GM18909 (cell line): ENCODE measurements at regions not wholly inside any gene's neighbourhood (a gene's known extent, or its start where the extent isn't known, plus 50 kb on each side); places are given as distances from the start of the nearest gene placed in this dataset.
"Not testable (repeated sequence)": the region's sequence is repeated elsewhere in the genome, so short reads cannot be mapped to it uniquely, and the experiment has no call there.

Experiments
- ATAC-seq: cut with Tn5 transposase; IDR thresholded peaks from one replicate; pipeline ENCODE4 v1.9.1; 2021; ENCODE audit warnings: mild to moderate bottlenecking; ENCODE audit not compliant: unreplicated experiment, poor library complexity

GRCh38 chr1:60694980-60695379 is 387.4 kb upstream of the NFIA start:
- no peak for ATAC-seq

DNA sequence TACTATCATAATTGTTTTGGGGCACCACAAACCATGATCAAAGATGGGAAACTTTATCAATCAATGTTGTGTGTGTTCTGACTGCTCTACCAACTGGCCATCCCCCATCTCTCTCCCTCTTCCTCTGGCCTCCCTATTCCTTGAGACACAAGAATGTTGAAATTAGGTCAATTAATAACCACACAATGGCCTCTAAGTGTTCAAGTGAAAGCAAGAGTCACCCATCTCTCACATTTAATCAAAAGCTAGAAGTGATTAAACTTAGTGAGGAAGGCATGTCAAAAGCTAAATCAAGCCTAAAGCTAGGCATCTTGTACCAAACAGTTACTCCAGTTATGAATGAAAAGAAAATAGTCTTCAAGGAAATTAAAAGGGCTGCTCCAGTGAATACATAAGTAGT is 390.3 kb upstream of the NFIA start:
- no peak for ATAC-seq

GRCh38 chr1:60688221-60688620 is 394.1 kb upstream of the NFIA start:
- not testable (repeated sequence) for ATAC-seq

DNA sequence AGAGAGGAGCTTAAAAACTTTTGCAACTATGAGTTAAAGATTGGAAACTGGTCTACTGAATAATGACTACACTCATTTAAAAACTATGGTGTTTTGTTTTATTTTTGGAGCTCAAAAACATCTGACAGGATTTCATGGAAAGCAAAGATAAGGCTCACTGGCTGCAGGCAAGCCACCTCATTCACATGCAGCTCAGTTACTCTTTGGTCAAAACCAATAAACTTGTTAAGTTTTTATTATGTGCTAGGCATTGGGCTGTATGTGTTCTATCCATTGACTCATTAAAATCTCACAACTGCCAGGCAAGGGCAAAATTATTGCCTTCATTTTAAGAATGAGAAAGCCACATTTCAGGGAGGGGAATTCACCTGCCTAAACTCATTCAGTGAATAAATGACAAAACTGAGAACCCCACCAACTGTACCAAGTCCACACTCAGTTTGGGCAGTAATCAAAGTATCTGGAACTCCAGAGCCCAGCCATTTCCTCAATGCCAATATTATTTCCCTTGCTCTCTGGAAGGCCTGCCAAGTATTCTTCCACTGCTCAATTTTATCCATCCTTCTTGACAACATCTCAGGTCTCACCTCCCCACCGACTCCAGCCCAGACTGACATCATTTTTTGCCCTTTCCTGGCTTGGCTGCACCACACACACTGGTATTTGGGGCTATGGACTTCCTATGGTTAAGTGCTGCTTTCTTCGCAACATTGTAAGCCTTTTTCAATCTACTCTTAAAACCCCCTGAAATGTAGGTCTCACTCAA is 401.1 kb upstream of the NFIA start:
- ATAC-seq = no peak

GRCh38 chr1:60679524-60680375 is 402.6 kb upstream of the NFIA start:
- ATAC-seq = no peak

- no peak for ATAC-seq
These were observed 403.6 kb upstream of the NFIA start for GRCh38 chr1:60678802-60679201.

- ATAC-seq = no peak
These were observed 404.0 kb upstream of the NFIA start for GRCh38 chr1:60678391-60678790.

GRCh38 chr1:60672449-60672848 is 409.9 kb upstream of the NFIA start:
- no peak for ATAC-seq

DNA sequence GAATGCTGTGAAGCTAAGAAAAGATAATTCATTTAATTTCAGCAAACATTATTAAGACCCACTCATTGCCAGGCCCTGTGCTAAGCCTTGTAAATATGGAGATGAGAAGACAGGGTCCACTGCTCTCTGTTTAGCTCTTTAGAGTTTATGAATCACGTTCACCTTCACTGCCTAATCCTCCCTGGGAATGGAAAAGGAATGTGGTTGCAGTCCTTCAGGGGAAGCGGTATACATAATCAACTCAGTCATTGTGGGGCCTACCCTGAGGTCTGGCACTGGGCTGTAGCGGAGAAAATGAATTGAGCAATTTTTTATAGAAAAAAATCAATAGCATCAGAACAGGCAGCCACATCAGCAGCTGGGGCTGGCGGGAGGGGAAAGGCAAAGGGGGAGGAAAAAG is 412.1 kb upstream of the NFIA start:
- no peak for ATAC-seq

DNA sequence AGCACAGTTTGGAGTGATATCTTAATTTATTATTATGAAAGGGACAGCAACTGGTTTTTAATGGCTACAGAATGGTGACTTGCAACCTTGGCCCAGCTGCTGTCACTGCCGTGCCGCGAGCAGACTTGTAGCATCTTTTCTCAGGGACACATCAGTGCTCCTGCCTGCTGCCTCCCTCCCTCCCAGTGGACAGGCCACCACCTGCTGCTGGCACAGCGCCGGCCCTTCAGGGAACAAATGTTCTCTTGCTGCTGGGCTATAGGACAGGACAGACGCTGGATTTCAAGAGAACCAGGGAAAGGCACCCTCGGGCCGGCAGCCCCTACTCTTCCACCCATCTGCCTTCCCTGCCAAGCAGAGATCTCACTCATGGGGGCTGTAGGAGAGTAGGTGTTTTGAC is 413.8 kb upstream of the NFIA start:
- no peak for ATAC-seq

DNA sequence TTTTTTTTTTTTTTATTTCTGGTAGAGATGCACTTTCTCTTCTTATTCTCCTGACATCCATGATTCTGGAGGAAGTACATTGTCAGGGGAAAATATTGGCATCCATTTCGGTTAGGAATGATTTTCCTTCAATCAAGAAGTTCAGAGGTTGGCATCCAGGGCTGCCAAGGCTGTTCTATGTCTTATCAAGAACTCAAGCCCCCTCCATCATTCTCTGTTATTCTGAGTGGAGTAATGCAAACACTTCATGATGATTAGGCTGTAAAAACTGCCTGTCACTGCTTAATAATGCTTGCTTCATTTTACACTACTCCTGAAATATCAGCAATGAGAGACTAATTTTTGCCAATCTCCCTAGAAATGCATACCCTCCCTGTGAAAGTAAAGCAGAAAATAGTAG is 417.1 kb upstream of the NFIA start:
- ATAC-seq = no peak

DNA sequence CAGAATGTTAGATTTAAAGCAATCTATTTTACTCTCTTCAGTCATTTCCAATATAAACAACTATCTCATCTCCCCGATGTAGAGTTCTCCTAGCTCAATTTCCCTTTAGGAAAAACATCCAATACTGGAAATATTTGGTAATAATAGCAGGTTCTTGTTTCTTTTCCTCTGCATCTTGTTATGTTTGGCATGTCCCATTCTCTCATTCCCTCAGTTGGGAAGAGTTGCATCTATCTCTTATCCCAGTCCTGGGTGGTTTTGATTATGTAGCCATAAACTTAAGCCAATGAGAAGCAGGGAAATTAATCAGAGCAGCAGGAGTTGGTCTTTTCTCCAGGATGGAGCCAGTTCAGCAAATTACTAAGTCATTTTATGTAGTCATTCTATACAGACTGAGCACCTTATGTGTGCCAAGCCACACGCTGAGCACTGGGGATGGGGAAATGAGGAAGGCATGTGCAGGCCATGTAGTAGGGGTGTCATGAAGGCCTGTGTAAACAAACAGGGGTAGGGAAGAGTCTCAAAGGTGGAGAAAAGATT is 418.2 kb upstream of the NFIA start:
- ATAC-seq = no peak

DNA sequence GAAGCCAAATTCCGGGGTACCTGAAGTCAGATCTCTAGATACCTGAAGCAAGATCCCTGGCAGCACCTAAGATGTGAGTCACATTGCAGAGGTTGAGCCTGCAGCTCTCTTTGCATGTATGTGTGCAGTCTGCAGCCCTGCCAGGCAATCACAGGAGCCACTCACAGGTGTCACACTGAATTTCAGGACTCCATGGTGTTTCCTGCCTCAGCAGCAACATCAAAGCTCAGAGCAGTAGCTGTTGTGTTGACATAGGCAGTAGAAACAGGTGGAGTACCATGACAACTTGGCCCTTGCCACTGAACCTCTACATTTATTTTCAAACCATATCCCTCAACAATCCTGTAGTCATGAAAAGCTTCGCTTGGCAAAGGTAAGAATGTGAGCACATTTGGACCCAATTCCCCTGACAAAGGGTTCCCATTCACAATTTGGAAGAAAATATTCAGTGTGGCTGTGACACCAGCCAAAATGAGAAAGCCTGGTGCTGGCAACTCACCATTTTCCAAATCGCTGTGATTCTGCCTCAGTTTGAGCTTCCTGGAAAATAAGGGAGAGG is 419.8 kb upstream of the NFIA start:
- no peak for ATAC-seq

DNA sequence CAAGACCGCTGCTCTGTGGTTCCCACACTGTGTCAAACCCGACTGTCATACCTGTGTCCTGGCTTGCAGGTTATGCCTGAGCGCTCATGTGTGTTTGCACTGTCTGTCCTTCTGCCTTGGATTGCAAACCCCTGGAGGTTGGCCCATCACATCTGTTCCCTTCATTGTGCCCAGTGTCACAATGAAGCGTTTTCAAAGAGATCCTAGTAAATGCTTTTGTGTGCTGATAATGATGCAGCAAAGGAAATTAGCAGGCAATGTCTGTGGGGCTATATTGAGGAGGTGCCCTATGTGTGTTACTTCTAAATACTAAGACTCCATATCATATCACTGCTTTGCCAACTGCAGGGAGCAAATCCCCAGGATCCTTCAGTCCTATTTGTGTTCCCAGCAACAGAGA is 424.4 kb upstream of the NFIA start:
- ATAC-seq = no peak

GRCh38 chr1:60655679-60656355 is 426.5 kb upstream of the NFIA start:
- no peak for ATAC-seq

DNA sequence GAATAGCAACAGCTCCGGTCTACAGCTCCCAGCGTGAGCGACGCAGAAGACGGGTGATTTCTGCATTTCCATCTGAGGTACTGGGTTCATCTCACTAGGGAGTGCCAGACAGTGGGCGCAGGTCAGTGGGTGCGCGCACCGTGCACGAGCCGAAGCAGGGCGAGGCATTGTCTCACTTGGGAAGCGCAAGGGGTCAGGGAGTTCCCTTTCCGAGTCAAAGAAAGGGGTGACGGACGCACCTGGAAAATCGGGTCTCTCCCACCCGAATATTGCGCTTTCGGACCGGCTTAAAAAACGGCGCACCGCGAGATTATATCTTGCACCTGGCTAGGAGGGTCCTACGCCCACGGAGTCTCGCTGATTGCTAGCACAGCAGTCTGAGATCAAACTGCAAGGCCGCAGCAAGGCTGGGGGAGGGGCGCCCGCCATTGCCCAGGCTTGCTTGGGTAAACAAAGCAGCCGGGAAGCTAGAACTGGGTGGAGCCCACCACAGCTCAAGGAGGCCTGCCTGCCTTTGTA is 442.3 kb upstream of the NFIA start:
- not testable (repeated sequence) for ATAC-seq

- ATAC-seq = no peak
These were observed 443.1 kb upstream of the NFIA start for GRCh38 chr1:60639287-60639686.

GRCh38 chr1:60637651-60638050 is 444.7 kb upstream of the NFIA start:
- ATAC-seq = no peak

- ATAC-seq = no peak
These were observed 445.4 kb upstream of the NFIA start for GRCh38 chr1:60636946-60637345.

DNA sequence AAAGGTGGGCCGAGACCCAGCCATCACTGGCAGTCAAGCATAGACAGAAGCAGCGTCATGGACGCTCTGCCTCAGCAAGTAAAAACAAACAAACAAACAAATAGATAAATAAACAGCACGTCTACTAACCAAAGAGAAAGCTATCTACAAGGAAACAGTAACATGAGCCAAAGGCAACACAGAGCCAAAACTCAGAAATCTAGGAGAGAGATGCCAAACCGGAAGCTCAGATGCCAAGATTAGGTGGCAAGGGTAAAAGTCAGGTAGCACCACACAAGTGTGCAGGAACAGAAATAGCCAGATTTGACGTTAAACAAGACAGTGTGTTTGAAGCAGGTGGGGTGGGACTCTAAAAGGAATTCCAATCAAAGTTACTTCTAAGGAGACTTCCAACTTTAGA is 448.3 kb upstream of the NFIA start:
- no peak for ATAC-seq
